Suppressor macrophage treated with lipopolysaccharide for 1 hour (primary cell): ENCODE measurements at regions not wholly inside any gene's neighbourhood (a gene's known extent, or its start where the extent isn't known, plus 50 kb on each side); places are given as distances from the start of the nearest gene placed in this dataset.
"Not testable (repeated sequence)": the region's sequence is repeated elsewhere in the genome, so short reads cannot be mapped to it uniquely, and the experiment has no call there.

ENCODE experiments used
- DNase-seq, 3 donors: peaks; one replicate each; pipeline ENCODE4 v3.0.0-alpha.2; 2020 to 2022

DNA sequence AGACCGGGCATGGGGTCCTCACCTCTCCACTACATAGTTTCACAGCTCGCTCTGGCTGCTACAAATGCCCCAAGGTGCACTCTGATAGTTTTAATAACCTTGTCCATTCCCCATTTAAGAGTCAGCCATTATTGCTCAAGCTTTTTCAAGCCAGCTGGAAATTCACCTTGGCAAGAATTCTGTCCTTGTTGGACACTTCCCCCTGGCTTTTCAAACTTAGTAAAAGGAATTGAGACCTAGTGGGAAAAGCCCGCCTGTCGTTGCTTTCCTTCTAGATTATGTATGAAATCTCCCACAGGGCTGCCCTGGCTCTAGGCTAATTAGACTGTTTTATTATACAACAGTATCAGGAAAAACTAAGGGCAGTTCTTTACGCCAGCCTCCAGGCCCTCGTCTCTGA is 293.7 kb upstream of the GADL1 start:
- DNase-seq = no peak

DNA sequence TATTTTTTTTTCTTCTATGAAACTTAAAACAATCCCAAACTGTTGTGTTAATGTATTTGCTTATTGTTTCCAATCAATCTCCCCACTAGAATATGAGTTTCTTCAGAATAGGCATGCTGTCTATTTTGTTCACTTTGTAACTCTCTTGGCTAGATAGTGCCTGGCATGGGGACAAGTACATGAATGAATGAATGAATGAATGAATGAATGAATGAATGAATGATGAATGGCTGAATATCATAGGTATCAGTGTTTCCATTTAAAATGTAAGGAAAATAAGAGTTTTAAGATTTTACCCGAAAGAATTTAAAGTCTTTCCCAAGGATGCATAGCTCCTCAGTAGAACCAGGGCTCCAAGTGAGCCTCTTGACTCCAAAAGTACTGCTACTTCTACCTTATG is 294.9 kb upstream of the GADL1 start:
- no peak for DNase-seq

DNA sequence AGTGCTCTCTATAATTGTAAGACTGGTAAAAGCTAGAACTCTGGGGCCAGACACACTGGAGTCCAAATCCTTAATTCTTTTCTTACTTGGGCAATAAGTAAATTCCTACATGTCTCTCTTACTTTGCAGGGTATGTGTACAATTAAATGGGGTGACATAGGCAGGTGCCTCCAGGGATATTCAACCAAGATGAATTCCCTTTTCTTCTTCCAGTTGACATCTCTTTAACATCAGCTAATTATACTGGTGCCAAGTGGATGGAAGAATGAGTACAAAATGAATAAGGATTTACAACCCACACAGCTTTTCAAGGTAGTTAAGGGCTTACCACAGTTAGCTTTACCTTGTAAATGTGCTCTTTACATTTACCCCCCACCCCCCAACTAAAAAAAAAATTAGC is 295.5 kb upstream of the GADL1 start:
- no peak for DNase-seq

GRCh38 chr3:31191354-31191753 is 296.9 kb upstream of the GADL1 start:
- no peak for DNase-seq

DNA sequence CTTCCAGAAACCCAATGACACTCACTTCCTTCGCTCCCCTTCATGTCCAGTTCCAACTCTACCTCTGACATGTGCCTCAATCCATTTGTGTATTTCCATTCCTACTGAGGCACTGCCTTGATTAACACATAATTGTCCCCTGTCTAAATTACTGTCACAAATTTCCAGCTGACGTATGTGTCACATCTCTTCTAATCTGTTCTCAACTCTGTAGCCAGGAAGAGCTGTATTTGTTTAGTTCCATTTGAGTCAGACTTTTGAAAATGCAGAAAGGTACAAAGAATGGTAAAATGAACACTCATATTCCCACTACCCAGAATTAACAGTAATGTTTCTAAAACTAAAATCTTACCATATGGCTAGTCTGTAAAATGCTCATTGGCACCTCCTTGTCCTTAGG is 299.0 kb upstream of the GADL1 start:
- DNase-seq = no peak

DNA sequence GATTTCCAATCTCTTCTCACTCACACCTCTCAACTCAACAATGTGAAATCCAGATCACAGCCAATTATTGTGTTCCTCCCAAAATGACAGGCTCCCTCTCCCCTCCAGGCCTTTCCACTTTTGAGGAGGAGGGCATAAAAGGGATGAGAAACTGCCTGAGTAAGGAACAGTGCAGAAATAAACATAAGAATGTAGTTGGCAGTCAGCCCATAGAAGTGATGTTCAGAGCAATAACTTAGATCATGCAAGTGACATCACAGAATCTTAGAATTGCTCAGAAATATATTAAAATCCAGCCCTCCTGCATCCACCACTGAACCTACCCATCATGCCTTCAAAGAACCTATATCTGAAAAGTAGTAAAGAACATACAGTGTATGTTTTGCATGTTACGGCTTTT is 299.4 kb upstream of the GADL1 start:
- DNase-seq = no peak

DNA sequence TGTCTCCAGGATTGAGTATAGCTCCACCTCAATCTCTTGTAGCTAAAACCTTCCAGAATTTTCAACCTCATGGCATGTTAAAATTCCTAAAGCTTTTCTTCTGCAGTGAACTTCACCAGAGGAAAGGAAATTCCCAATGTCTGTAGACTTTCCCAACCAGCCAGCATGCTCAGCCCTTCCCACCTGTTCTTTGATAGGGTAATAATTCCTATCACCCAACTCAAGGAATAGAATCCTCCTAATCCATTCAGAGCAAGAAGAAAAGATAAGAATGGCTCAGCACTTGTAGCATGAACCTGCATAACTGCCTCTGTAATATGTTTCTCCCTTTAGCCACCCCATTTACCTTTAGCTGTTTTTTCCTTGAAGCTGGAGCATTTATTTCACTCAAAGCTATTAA is 301.8 kb upstream of the GADL1 start:
- no peak for DNase-seq

DNA sequence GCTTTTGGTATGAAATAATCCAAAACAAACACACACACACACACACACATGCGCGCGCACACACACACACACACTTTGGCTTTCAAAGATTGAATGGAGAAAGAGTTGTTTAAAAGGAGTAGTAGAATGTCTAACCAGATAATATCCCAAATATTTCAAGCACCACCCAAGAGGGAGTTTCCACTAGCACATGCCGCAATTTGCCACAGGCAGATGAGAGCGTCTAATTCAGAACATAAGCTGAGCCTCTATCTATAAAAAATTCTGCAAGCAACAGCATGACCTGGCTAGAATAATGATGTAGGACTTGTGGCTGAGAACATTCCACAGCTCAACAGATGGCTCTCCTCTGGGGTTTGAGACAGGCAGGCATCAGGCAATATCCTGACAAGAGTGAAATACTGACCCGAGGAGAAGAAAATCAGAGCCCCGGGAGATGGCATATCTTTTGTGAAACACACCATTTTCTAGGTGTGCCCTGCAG is 302.5 kb upstream of the GADL1 start:
- no peak for DNase-seq

DNA sequence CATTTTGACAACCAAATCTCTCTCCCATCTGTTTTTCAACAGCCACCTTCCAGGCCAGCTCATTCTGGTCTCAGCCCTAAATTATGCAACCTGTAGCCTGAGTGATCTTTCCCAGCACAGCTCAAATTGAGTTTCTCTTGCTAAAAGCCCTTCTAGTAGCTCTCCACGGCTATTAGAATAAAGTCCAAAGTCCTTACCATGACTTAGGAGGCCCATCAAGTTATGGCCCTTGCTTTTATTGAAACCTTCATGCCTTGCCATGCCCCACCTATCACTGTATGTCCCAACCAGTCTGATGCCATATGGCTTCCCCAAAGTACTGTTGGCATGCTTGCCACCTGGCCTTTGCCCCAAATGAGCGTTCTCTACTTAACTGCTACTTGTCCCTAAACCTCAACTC is 303.5 kb upstream of the GADL1 start:
- DNase-seq = no peak

GRCh38 chr3:31198890-31199289 is 304.4 kb upstream of the GADL1 start:
- DNase-seq = no peak

GRCh38 chr3:31203960-31204795 is 309.7 kb upstream of the GADL1 start:
- no peak for DNase-seq

DNA sequence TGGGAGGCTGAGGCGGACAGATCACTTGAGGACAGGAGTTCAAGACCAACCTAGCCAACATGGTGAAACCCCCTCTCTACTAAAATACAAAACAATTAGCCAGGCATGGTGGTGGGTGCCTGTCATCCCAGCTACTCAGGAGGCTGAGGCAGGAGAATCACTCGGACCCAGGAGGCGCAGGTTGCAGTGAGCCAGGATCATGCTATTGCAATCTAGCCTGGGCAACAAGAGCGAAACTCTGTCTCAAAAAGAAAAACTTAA is 310.3 kb upstream of the GADL1 start:
- DNase-seq = not testable (repeated sequence)

DNA sequence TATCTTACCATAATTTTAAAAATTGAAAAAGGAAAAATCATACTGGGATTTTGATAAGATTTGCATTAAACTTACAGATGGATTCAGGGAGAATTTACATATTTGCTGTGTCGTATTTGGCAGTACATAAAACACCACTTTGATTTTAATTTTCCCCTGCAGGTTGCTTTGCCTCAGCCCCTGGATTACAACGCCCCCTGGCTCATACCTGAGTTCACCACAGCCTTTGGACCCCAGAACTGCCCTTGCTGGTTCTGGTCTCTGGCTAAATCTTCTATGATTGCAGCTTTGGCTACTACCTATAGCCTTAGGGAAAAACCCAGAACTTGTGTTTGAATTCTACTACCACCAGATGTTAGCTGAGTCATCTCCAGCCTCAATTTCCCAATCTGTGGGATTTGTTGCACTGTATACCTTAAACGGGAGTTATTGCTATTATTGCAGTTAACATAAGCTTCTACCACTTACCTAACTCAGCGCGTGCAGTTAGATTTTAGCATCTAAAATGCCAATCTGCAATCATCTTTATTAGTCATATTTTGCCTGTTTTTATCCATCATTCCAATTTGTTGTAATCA is 315.7 kb upstream of the GADL1 start:
- DNase-seq = peak in 1 of 3 donors; percentile 29

DNA sequence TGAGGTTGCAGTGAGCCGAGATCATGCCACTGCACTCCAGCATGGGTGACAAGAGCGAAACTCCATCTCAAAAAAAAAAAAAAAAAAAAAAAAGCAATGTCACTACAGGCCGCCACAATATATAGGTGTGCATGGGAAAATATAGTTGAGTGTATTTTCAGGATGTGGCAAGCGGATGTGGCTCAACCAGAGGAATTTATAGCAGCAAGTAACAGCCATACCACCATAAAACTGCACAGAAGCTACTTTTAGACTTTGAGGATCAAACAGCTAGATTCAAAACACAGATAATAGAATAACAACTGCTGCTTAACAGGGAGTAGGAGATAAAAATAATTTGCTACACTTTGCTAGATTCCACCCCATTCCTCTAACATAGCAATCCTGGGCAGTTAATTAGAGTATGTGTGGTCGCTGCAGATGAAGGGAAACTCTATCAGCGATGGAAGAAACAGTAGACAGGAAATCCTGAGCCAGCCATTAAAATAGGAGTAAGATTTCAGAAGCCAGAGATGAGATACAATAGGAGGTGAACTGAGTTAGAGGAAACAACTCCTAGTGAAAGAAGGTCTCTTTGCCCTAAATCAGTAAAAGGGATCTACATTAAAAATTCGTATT is 318.7 kb upstream of the STT3B start:
- no peak for DNase-seq

- DNase-seq = no peak
Measured at GRCh38 chr3:31218082-31218481, 314.6 kb upstream of the STT3B start.

GRCh38 chr3:31219131-31219843 is 313.4 kb upstream of the STT3B start:
- no peak for DNase-seq

DNA sequence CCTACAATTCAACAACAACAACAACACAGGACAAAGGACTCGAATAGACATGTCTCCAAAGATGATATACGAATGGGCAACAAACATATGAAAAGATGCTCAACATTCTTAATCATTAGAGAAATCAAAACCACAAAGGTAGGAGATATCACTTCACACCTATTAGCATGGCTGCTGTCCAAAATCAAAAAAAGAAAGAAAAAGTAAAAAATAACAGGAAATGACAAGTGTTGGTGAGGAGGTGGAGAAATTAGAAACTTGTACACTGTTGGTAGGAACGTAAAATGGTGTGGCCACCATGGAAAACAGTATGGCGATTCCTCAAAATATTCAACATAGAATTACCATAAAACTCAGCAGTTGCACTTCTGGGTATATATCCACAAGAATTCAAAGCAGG is 312.3 kb upstream of the STT3B start:
- no peak for DNase-seq

GRCh38 chr3:31223278-31223677 is 309.4 kb upstream of the STT3B start:
- DNase-seq = no peak

DNA sequence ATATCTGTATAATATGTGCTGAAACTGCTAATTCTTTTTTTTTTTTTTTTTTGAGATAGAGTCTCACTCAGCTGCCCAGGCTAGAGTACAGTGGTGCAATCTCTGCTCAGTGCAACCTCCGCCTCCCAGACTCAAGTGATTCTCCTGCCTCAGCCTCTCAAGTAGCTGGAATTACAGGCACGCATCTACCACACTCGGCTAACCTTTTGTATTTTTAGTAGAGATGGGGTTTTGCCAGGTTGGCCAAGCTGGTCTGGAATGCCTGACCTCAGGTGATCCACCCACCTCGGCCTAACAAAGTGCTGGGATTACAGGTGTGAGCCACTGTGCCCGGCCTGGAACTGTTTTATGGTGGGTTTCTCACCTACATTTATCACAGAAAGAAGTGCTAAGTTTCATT is 307.8 kb upstream of the STT3B start:
- DNase-seq = no peak

GRCh38 chr3:31225923-31226322 is 306.8 kb upstream of the STT3B start:
- DNase-seq = no peak

- no peak for DNase-seq
Measured at GRCh38 chr3:31226346-31226745, 306.4 kb upstream of the STT3B start.

- DNase-seq = peak; percentile 20 to 67 (median 55)
Measured at GRCh38 chr3:31227131-31227562, 305.6 kb upstream of the STT3B start.

DNA sequence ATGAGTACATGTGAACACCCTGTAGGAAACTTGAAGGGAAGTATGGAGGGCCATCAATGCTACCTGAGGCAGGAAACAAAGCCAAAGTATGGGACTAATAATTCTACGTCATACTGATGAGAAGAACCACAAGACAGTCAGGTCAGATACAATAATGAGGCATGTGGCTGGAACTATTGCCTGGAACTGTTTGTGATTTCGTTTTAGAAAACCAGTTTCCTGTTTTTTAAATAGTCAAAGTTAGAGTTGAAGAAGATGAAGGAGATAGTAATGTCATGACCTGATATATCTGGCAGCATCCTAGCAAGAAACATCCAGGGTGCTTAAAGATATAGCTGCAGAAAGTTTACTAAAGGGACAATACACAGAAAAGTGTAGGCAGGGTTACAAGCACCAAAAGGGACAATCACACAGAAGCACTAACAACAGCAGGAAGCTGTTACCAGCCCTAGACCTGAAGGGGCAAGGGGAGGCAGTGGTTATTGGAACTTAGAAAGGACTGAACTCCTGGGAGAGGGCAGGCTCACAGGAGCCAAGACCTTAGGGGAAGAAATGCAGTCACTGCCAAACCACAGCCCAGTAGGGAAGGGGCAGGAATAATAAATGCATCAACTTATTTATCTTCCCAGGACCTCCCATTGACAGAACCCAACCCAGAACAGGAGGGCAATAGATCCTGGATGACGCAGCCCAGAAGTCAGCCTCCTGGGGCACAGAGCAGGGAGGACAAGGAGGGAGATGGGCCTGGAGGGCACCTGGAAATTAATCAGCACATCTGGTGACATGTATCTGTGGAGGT is 302.1 kb upstream of the STT3B start:
- no peak for DNase-seq
